A673 (cell line): ENCODE measurements at regions not wholly inside any gene's neighbourhood (a gene's known extent, or its start where the extent isn't known, plus 50 kb on each side); places are given as distances from the start of the nearest gene placed in this dataset.

Experiments
- BruUV-seq: library from RNA; stranded (reverse); fragments of 400-500 nt; replicated peaks from 2 replicates; lab custom pipeline; 2021; lab: Mats Ljungman, UMichigan
- CTCF ChIA-PET: fragments of 300-600 bp; sonication (Branson Sonifier 250); formaldehyde crosslinking; loops from one replicate; lab custom pipeline; 2022; ENCODE audit warnings: antibody characterized with exemption; lab: Charles Lee
- POLR2A ChIA-PET: fragments of 300-600 bp; sonication (Branson Sonifier 250); formaldehyde crosslinking; loops from one replicate; lab custom pipeline; 2022; ENCODE audit warnings: antibody characterized with exemption; ENCODE audit not compliant: low non-redundant PET; lab: Charles Lee
- DNase-seq: peaks from one replicate; pipeline ENCODE4 v3.0.0-alpha.2; 2015; ENCODE audit warnings: low spot score
- H3K27ac ChIP-seq: fragments of 200-600 bp; sonication (generic); 2 replicates; pipeline ENCODE4 v1.5.1; 2016; ENCODE audit warnings: mixed run types, low read depth, mild to moderate bottlenecking, mixed read lengths, antibody characterized with exemption, low read length; ENCODE audit not compliant: poor library complexity, severe bottlenecking
- H3K27me3 ChIP-seq: fragments of 200-600 bp; sonication (generic); replicated peaks from 2 replicates; pipeline ENCODE4 v1.6.1; 2017; ENCODE audit warnings: mixed run types, low read depth, mild to moderate bottlenecking, mixed read lengths, antibody characterized with exemption, low read length; ENCODE audit not compliant: insufficient read depth, poor library complexity
- H3K36me3 ChIP-seq: fragments of 200-600 bp; sonication (generic); 2 replicates; pipeline ENCODE4 v1.6.1; 2016; ENCODE audit warnings: mixed run types, mild to moderate bottlenecking, mixed read lengths, antibody characterized with exemption, low read length; ENCODE audit not compliant: insufficient read depth, poor library complexity, severe bottlenecking
- H3K4me1 ChIP-seq: fragments of 200-600 bp; sonication (generic); 2 replicates; pipeline ENCODE4 v1.6.1; 2017; ENCODE audit warnings: mixed run types, mild to moderate bottlenecking, mixed read lengths, antibody characterized with exemption, low read length; ENCODE audit not compliant: insufficient read depth, poor library complexity, severe bottlenecking
- H3K4me3 ChIP-seq: fragments of 200-600 bp; sonication (generic); 2 replicates; pipeline ENCODE4 v1.5.1; 2016; ENCODE audit warnings: low read depth, mixed run types, mild to moderate bottlenecking, mixed read lengths, low read length; ENCODE audit not compliant: poor library complexity, severe bottlenecking
- H3K9me3 ChIP-seq: fragments of 200-600 bp; sonication (generic); 2 replicates; pipeline ENCODE4 v1.6.1; 2016; ENCODE audit warnings: mixed run types, low read depth, mild to moderate bottlenecking, mixed read lengths, antibody characterized with exemption, low read length; ENCODE audit not compliant: poor library complexity, severe bottlenecking
- EZH2 ChIP-seq: fragments of 200-600 bp; sonication (generic); IDR thresholded peaks from 2 replicates; pipeline ENCODE4 v1.6.1; 2017; ENCODE audit warnings: borderline replicate concordance, low read depth, mild to moderate bottlenecking, mixed read lengths, antibody characterized with exemption, low read length; ENCODE audit not compliant: poor library complexity, severe bottlenecking
- intact Hi-C: fragments of 100-400 bp; cut with micrococcal nuclease; formaldehyde crosslinking; loops from one replicate; pipeline ENCODE4 v1.10.0; 2022; ENCODE audit not compliant: unreplicated experiment
- TF ChIP-seq, protein P1 (sequence below): fragments of 300-800, 200-600 bp; sonication (generic); conservative IDR thresholded peaks from 2 replicates; pipeline ENCODE4 v1.5.1; 2017; ENCODE audit warnings: low read depth, mild to moderate bottlenecking, antibody characterized with exemption, low read length, moderate library complexity, mixed read lengths

DNA sequence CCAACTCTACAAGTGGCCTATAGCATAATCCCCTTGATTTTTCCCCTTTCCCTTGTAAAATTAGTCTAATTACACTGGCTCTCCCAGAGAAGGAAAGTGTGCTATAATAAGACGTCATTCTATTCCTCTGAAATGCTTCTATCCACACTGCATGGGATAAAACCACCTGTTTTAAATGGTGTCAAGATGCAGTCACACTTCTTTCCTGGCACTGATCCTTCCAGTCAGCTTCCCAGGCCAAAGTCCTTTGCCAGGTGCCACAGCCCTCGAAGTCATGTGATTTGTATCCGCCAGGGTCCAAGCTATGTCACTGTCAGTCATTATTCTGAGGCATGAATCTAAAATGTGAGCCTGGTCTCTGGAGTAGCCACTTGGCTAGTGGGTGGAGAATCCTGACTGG lies 169.0 kb upstream of the KIAA1217 start:
- DNase-seq: no peak
- H3K27ac ChIP-seq: no peak overlapping the region
- no peaks in the 10 kb centered on the region for H3K36me3 ChIP-seq
- intact Hi-C loops: no loop called here
- H3K4me1 ChIP-seq: no peaks in the 10 kb centered on the region
- H3K9me3 ChIP-seq: no peaks in the 10 kb centered on the region
- H3K27me3 ChIP-seq: no peaks in the 10 kb centered on the region
- no peak overlapping the region for H3K4me3 ChIP-seq
- ChIA-PET CTCF (no interaction called here), POLR2A (no interaction called here)
- no TSS peak for BruUV-seq
- TF ChIP-seq EZH2: no peak

DNA sequence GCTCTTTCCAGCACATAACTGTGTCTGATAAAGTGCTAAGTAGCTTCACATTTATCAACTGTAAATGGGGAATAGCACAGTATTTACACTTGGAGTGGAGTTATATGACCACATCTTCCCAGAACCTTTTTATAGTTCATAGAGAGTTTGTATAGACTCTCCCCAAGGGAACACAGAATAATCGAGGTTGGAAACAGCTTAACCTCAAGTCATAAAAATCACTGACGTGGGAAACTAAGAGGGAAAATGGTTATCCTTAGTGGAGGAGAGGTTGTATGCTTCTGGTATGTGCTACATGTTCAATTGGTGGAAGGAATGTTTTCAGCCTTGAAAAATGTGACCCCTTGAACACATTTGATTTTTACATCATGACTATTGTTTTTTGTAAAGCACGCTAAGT lies 167.9 kb upstream of the KIAA1217 start:
- no peak for TF ChIP-seq EZH2
- TF ChIP-seq, protein P1, sequence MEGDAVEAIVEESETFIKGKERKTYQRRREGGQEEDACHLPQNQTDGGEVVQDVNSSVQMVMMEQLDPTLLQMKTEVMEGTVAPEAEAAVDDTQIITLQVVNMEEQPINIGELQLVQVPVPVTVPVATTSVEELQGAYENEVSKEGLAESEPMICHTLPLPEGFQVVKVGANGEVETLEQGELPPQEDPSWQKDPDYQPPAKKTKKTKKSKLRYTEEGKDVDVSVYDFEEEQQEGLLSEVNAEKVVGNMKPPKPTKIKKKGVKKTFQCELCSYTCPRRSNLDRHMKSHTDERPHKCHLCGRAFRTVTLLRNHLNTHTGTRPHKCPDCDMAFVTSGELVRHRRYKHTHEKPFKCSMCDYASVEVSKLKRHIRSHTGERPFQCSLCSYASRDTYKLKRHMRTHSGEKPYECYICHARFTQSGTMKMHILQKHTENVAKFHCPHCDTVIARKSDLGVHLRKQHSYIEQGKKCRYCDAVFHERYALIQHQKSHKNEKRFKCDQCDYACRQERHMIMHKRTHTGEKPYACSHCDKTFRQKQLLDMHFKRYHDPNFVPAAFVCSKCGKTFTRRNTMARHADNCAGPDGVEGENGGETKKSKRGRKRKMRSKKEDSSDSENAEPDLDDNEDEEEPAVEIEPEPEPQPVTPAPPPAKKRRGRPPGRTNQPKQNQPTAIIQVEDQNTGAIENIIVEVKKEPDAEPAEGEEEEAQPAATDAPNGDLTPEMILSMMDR: no peak
- Histone ChIP-seq H3K9me3 (no peaks in the 10 kb centered on the region), H3K4me1 (no peaks in the 10 kb centered on the region), H3K36me3 (no peaks in the 10 kb centered on the region), H3K27ac (no peak overlapping the region), H3K4me3 (no peak overlapping the region), H3K27me3 (no peaks in the 10 kb centered on the region)
- CTCF ChIA-PET: no interaction called here
- no TSS peak for BruUV-seq
- no peak for DNase-seq
- POLR2A ChIA-PET: no interaction called here
- intact Hi-C loops: no loop called here

DNA sequence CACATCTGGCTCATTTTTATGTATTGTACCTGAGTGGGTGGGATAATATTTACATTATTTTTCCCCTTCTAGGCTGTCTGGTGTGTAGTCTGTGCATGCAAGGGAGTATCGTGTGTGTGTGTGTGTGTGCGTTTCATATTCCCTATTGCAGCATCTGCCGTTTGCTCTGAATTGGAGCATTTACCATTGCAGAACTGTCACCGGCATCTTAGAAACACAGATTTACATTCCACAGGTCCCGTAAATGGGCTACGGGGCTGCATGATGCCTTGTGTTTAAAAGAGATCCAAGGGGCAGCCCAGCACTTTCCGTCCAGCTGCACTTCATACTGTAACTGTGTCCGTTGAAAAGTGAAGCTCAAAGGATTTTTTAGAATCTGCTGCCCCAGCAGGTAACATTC lies 167.1 kb upstream of the KIAA1217 start:
- intact Hi-C loops: no loop called here
- TF ChIP-seq, protein P1: no peak
- no peak for TF ChIP-seq EZH2
- POLR2A ChIA-PET: no interaction called here
- H3K27ac ChIP-seq: no peak overlapping the region
- no TSS peak for BruUV-seq
- H3K9me3 ChIP-seq: no peaks in the 10 kb centered on the region
- no peaks in the 10 kb centered on the region for H3K4me1 ChIP-seq
- no peak overlapping the region for H3K4me3 ChIP-seq
- no peak for DNase-seq
- H3K36me3 ChIP-seq: no peaks in the 10 kb centered on the region
- CTCF ChIA-PET: no interaction called here
- H3K27me3 ChIP-seq: no peaks in the 10 kb centered on the region

DNA sequence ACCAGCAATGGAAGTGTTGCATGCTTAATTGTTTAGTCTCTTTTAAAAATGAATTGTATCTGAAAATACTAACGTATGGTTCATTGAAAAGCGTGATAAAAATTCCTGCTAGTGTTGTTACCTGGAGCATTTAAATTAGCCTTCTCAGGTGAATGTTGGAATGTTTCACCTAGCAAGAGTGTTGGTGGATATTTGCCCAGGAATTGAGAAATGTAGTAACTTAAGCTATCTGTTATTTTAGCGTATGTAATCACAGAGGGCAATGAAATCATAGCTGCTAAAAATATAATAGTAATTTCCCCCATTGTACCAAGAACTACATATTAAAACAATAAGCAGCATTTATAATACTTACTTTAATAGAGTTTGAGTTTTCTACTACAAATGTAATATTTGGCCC lies 166.1 kb upstream of the KIAA1217 start:
- no TSS peak for BruUV-seq
- DNase-seq: no peak
- no peaks in the 10 kb centered on the region for H3K4me1 ChIP-seq
- ChIA-PET CTCF (no interaction called here), POLR2A (no interaction called here)
- H3K27me3 ChIP-seq: no peaks in the 10 kb centered on the region
- no peak for TF ChIP-seq EZH2
- TF ChIP-seq, protein P1: no peak
- H3K36me3 ChIP-seq: no peaks in the 10 kb centered on the region
- H3K9me3 ChIP-seq: no peaks in the 10 kb centered on the region
- intact Hi-C loops: no loop called here
- no peak overlapping the region for H3K27ac ChIP-seq
- no peak overlapping the region for H3K4me3 ChIP-seq
